Pancreas (tissue), 10 donors: ENCODE measurements at regions not wholly inside any gene's neighbourhood (a gene's known extent, or its start where the extent isn't known, plus 50 kb on each side); places are given as distances from the start of the nearest gene placed in this dataset.
"Not testable (repeated sequence)": the region's sequence is repeated elsewhere in the genome, so short reads cannot be mapped to it uniquely, and the experiment has no call there.

Experiments
- ATAC-seq, 4 donors: fragments of 200-7000 bp; cut with Tn5 transposase; one replicate each; pipeline versions ENCODE4 v1.8.0 to v1.9.1; 2020; ENCODE audit warnings: mild to moderate bottlenecking in 4 of 4, moderate library complexity in 4 of 4
- DNase-seq, 6 donors: peaks; one replicate each; pipeline ENCODE4 v3.0.0-alpha.2; 2020
- FAIRE-seq: peaks from 2 replicates; lab custom pipeline; 2012; peaks lifted over from hg19 to GRCh38; lab: Jason Lieb, UNC
- H3K27ac ChIP-seq, 4 donors: fragments of 200-600 bp; sonication (generic); 1 replicate in 3 of 4; 2 replicates in 1 of 4; pipeline versions ENCODE4 v1.5.0 to v1.8.0; 2020
- H3K27me3 ChIP-seq, 4 donors: fragments of 200-600 bp; one replicate each; pipeline ENCODE4 v1.8.0; 2021
- H3K36me3 ChIP-seq, 3 donors: fragments of 200-600 bp; sonication (generic) in 1 of 3; one replicate each; pipeline versions ENCODE4 v1.5.0 to v1.8.0; 2020 to 2021
- H3K4me1 ChIP-seq, 3 donors: fragments of 200-600 bp; one replicate each; pipeline ENCODE4 v1.8.0; 2021
- H3K4me3 ChIP-seq, 4 donors: fragments of 200-600 bp; sonication (generic) in 2 of 4; one replicate each; pipeline versions ENCODE4 v1.5.0 to v1.8.0; 2020 to 2021
- H3K9me3 ChIP-seq, 4 donors: fragments of 200-600 bp; one replicate each; pipeline ENCODE4 v1.8.0; 2021
- WGBS, 2 donors: extraction: QIAGEN DNeasy Blood & Tissue Kit; methylation state at CpG; one replicate each; pipeline ENCODE4 v1.1.7; 2013; 5-methylcytosine and 5-hydroxymethylcytosine counted together
- intact Hi-C, 3 donors: fragments of 100-400 bp; cut with DNase I; formaldehyde crosslinking; loops; one replicate each; pipeline versions ENCODE4 v1.11.1 to v1.14.2; 2022
- TF ChIP-seq, protein P1 (sequence below), 4 donors: fragments of 200-600 bp; sonication (generic) in 3 of 4; IDR thresholded peaks; one replicate each; pipeline versions ENCODE4 v1.5.0 to v1.8.0; 2021; ENCODE audit warnings: antibody characterized with exemption in 4 of 4
- donor health status: healthy with polysubstance abuse.
- donor health status: DM: no; HTN: no; CAD: no; lungs with moderate emphysema.
- donor health status: DM: no; HTN: no; CAD: no.
- donor health status: control.
- donor health status: control.
- donor health status: Bipolar disorder and iron deficiency.
- donor health status: DM: yes; HTN: yes; CAD: no.
- donor health status: DM: no; HTN: no; CAD: no.
- donor health status: DM: no; HTN: no; CAD: no.
- donor health status: DM: yes; HTN: yes; CAD: no.

DNA sequence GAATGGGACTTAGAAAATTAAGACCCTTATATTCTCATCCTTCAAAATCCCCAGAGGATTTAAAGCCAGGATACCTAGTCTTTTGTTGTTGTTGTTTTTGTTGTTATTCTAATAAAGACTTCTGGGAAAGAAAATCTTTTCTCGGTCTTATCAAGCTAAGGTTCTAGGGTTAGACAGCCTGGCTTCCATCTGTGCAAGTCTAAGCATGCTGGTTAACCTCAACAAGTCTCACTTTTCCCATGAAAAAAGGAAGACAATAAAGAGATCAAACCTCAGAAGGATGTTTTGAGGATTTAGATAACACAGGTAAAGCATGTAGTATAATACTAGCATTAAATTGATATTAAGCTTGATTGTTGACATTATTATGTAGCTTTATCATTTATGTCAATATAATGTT is 486.4 kb upstream of the SOX9 start:
- intact Hi-C loops = no loop called here
- no peaks in the 10 kb centered on the region for H3K27me3 ChIP-seq
- H3K4me3 ChIP-seq = no peak overlapping the region
- WGBS, 2 donors = 83 to 84% methylated on average over 1 of the region's 1 CpG
- TF ChIP-seq, protein P1, sequence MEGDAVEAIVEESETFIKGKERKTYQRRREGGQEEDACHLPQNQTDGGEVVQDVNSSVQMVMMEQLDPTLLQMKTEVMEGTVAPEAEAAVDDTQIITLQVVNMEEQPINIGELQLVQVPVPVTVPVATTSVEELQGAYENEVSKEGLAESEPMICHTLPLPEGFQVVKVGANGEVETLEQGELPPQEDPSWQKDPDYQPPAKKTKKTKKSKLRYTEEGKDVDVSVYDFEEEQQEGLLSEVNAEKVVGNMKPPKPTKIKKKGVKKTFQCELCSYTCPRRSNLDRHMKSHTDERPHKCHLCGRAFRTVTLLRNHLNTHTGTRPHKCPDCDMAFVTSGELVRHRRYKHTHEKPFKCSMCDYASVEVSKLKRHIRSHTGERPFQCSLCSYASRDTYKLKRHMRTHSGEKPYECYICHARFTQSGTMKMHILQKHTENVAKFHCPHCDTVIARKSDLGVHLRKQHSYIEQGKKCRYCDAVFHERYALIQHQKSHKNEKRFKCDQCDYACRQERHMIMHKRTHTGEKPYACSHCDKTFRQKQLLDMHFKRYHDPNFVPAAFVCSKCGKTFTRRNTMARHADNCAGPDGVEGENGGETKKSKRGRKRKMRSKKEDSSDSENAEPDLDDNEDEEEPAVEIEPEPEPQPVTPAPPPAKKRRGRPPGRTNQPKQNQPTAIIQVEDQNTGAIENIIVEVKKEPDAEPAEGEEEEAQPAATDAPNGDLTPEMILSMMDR (IDR thresholded peaks at IDR 0.05) = no peak
- no peak for ATAC-seq
- DNase-seq = no peak
- H3K9me3 ChIP-seq = no peaks in the 10 kb centered on the region
- H3K36me3 ChIP-seq = no peaks in the 10 kb centered on the region
- no peak for FAIRE-seq
- no peaks in the 10 kb centered on the region for H3K4me1 ChIP-seq
- H3K27ac ChIP-seq = no peak overlapping the region

DNA sequence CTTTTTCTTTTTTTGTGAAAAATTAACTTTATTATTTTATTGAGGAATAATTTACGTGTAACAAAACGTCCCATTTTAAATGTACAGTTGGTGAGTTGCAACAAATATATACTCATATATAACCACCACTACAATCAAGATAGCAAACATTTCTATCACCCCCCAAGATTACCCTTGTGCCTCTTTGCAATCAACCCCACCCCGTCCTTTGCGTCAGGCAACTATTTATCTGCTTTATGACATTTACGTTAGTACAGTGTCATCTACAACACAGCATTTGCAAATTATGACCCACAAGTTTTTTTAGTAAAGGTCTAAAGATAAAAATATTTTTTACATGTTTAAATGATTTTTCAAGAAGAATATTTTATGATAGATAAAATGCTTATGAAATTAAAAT is 485.6 kb upstream of the SOX9 start:
- H3K27me3 ChIP-seq = no peaks in the 10 kb centered on the region
- DNase-seq (no peak), FAIRE-seq (no peak), ATAC-seq (no peak)
- no peak overlapping the region for H3K27ac ChIP-seq
- H3K4me1 ChIP-seq = no peaks in the 10 kb centered on the region
- no peak overlapping the region for H3K4me3 ChIP-seq
- TF ChIP-seq, protein P1 (IDR thresholded peaks at IDR 0.05) = no peak
- intact Hi-C loops = no loop called here
- 85 to 90% methylated on average over 5 of the region's 5 CpGs for WGBS, 2 donors
- no peaks in the 10 kb centered on the region for H3K9me3 ChIP-seq
- H3K36me3 ChIP-seq = no peaks in the 10 kb centered on the region

DNA sequence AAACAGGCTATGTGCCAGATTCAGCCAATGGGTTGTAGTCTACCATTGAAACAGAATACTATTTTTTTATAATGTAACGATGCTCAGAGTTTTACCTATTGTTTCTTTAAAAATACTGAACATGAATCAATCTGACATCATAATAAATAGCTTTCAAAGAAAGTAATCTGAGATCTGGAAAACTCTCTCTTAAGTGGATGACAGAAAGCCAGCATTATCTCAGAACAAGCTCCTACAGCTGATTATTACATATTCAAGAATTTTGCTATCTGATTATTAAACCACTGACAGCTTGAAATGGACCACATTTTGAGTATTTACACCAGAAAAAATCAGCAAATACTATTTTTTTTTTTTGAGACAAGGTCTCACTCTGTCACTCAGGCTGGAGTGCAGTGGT is 484.2 kb upstream of the SOX9 start:
- no peak for FAIRE-seq
- Histone ChIP-seq H3K27me3 (no peaks in the 10 kb centered on the region), H3K4me1 (no peaks in the 10 kb centered on the region), H3K9me3 (no peaks in the 10 kb centered on the region), H3K36me3 (no peaks in the 10 kb centered on the region), H3K27ac (no peak overlapping the region), H3K4me3 (no peak overlapping the region)
- intact Hi-C loops = no loop called here
- DNase-seq = no peak
- ATAC-seq = no peak
- 85 to 86% methylated on average over 1 of the region's 1 CpG for WGBS, 2 donors
- TF ChIP-seq, protein P1 (IDR thresholded peaks at IDR 0.05) = no peak

DNA sequence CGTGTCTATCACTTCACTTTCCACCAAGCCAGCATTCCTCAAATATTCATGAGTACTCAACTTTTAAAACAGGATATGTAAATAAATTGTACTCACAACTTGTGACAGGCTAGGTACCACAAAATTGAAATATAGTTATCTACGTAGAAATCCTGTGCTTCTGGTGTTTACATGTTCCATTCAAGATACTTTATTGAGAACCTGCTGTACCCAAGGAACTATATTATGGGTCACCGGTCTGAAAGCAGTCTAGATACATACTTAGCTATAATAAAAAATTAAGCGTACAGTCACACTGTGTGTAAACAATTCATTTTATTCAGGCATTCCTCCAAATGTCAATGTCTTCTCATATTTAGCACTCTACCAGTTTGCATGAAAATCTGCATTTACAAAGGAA is 482.2 kb upstream of the SOX9 start:
- Histone ChIP-seq H3K9me3 (no peaks in the 10 kb centered on the region), H3K27ac (no peak overlapping the region), H3K4me1 (no peaks in the 10 kb centered on the region), H3K4me3 (no peak overlapping the region), H3K36me3 (no peaks in the 10 kb centered on the region), H3K27me3 (no peaks in the 10 kb centered on the region)
- DNase-seq = no peak
- TF ChIP-seq, protein P1 (IDR thresholded peaks at IDR 0.05) = no peak
- FAIRE-seq = no peak
- no peak for ATAC-seq
- WGBS, 2 donors = 89 to 95% methylated on average over 4 of the region's 4 CpGs
- intact Hi-C loops = no loop called here

DNA sequence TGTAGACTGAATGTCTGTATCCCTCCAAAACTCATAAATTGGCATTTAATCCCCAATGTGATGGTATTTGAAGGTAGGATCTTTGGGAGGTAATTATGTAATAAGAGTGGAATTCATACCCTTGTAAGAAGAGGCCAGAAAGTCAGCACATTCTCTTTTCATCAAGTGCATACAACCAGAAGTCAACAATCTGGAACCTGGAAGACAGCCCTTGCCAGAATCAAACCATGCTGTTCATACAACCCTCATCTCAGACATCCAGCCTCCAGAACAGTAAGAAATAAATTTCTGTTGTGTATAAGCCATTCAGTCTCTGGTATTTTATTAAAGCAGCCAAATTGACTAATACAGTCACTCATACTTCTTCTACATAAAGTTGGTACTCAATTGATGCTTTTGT is 481.0 kb upstream of the SOX9 start:
- Histone ChIP-seq H3K9me3 (no peaks in the 10 kb centered on the region), H3K4me1 (no peaks in the 10 kb centered on the region), H3K27me3 (no peaks in the 10 kb centered on the region), H3K4me3 (no peak overlapping the region), H3K36me3 (no peaks in the 10 kb centered on the region), H3K27ac (no peak overlapping the region)
- DNase-seq (no peak), ATAC-seq (no peak), FAIRE-seq (no peak)
- TF ChIP-seq, protein P1 (IDR thresholded peaks at IDR 0.05) = no peak
- intact Hi-C loops = no loop called here

DNA sequence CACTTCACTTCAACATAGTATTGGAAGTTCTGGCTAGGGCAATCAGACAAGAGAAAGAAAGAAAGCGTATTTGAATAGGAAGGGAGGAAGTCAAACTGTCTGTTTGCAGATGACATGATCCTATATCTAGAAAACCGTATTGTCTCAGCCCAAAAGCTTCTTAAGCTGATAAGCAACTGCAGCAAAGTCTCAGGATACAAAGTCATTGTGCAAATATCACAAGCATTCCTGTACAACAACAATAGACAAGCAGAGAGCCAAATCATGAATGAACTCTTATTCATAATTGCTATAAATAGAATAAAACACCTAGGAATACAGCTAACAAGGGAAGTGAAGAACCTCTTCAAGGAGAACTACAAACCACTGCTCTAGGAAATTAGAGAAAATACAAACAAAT is 473.9 kb upstream of the SOX9 start:
- DNase-seq, H3K36me3 ChIP-seq, H3K27me3 ChIP-seq, ATAC-seq, FAIRE-seq, H3K4me3 ChIP-seq, H3K4me1 ChIP-seq, H3K27ac ChIP-seq, intact Hi-C loops, H3K9me3 ChIP-seq: not testable (repeated sequence)
- 65 to 74% methylated on average over 2 of the region's 2 CpGs for WGBS, 2 donors

DNA sequence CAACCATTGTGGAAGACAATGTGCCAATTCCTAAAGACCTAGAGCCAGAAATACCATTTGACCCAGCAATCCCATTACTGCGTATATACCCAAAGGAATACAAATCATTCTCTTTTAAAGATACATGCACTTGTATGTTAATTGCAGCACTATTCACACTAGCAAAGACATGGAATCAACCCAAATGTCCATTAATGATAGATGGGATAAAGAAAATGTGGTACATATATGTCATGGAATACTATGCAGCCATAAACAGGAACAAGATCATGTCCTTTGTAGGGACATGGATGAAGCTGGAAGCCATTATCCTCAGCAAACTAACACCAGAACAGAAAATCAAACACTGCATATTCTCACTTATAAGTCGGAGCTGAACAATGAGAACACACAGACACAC is 472.5 kb upstream of the SOX9 start:
- 96 to 100% methylated on average over 2 of the region's 2 CpGs for WGBS, 2 donors
- H3K27ac ChIP-seq, FAIRE-seq, H3K4me1 ChIP-seq, H3K4me3 ChIP-seq, ATAC-seq, H3K27me3 ChIP-seq, H3K36me3 ChIP-seq, H3K9me3 ChIP-seq, DNase-seq, intact Hi-C loops: not testable (repeated sequence)
